ENCODE measurements at regions not wholly inside any gene's neighbourhood (a gene's known extent, or its start where the extent isn't known, plus 50 kb on each side); places are given as distances from the start of the nearest gene placed in this dataset.

GRCh38 chr20:23143986-23144690 is 58.0 kb upstream of the CD93 start:
- WGBS, 2 donors = 78 to 83% methylated on average over 8 of the region's 8 CpGs
- no peak for FAIRE-seq
- no peaks in the 10 kb centered on the region for H3K36me3 ChIP-seq
- no peaks in the 10 kb centered on the region for H3K27me3 ChIP-seq
- ATAC-seq = no peak
- H3K9me3 ChIP-seq = no peaks in the 10 kb centered on the region
- DNase-seq = peak in 1 of 6 donors; percentile 21
- TF ChIP-seq CTCF (IDR thresholded peaks at IDR 0.05) = no peak
- no peak overlapping the region for H3K4me3 ChIP-seq
- no peak overlapping the region for H3K27ac ChIP-seq
- H3K4me1 ChIP-seq = no peaks in the 10 kb centered on the region
- intact Hi-C loops (cut with DNase I) = no loop called here

DNA sequence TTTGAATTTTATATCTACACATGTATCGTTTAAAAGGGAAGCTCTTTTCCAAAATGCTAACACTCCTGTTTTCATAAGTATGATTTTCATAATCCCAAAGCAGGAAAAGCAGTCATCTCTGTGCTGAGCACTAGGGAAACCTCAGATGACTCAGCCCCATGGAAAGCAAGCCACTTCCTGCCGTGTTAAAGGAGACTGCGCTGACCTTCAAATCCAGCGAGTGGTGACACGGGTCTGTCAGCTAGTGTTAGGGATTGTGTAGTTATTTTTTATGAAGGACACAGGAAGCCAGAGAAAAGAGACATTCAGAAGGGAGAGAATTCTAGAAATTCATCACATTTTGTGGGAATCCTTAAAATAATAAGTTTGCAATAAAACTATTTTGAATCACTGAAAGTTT is 57.0 kb upstream of the CD93 start:
- H3K27me3 ChIP-seq = no peaks in the 10 kb centered on the region
- intact Hi-C loops (cut with DNase I) = no loop called here
- no peak for TF ChIP-seq CTCF (IDR thresholded peaks at IDR 0.05)
- FAIRE-seq (no peak), ATAC-seq (peak in 3 of 4 donors; percentile 75 to 81 (median 79)), DNase-seq (peak in 2 of 6 donors; percentile 17 to 51)
- H3K36me3 ChIP-seq = no peaks in the 10 kb centered on the region
- H3K9me3 ChIP-seq = no peaks in the 10 kb centered on the region
- H3K27ac ChIP-seq = peak overlapping the region in 2 of 4 donors; percentile 50 to 57
- WGBS, 2 donors = 34% methylated on average over 5 of the region's 5 CpGs
- no peak overlapping the region for H3K4me3 ChIP-seq
- H3K4me1 ChIP-seq = no peaks in the 10 kb centered on the region

DNA sequence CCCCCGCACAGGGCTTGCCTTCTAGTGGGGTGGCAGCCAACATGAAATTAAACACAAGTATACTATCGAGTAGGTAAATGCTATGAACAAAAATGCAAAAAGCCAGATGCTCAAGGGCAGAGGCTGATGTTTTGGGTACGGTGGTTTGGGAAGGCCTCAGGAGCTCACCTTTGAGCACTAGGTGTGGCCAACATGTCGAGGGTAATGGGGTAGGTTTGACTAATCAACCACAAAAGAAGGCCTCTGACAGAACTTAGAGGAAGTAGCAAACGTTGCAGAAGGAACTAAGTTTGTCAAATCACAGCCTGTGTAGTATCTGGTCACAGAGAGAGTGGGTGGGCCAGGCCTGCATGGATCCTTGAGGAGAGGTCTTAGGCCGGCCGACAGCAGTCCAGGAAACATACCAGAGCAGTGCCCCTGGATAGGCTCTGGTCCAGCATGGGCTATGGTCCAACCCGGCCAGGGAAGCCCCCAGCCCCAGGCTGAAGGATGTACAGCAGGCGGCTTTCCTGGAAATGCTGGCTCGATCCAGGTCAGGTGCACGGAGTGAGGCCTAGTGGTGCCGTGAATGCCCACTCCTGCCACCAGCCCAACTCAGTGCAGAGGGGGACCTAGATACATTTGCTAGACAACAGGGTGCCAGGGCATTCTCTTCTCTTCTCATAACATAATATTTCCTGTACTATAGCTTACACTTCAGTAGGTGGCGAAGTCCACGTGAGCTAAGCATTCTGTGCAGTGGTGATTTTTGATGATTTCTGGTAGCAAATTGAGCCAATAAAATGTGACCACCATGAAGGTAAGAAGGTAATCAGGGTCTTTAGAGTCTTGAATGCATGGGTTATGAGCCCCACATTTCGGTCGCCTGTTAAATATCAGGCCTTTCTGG is 56.3 kb upstream of the CD93 start:
- DNase-seq (peak in 1 of 6 donors; percentile 43), FAIRE-seq (no peak), ATAC-seq (peak in 2 of 4 donors; percentile 49 to 53)
- no peak for TF ChIP-seq CTCF (IDR thresholded peaks at IDR 0.05)
- Histone ChIP-seq H3K27me3 (no peaks in the 10 kb centered on the region), H3K4me3 (no peak overlapping the region), H3K4me1 (no peaks in the 10 kb centered on the region), H3K9me3 (no peaks in the 10 kb centered on the region), H3K27ac (peak overlapping the region in 2 of 4 donors; percentile 50 to 57), H3K36me3 (no peaks in the 10 kb centered on the region)
- 76 to 86% methylated on average over 16 of the region's 16 CpGs for WGBS, 2 donors
- intact Hi-C loops (cut with DNase I) = no loop called here

GRCh38 chr20:23141450-23142161 is 55.5 kb upstream of the CD93 start:
- intact Hi-C loops (cut with DNase I) = no loop called here
- Histone ChIP-seq H3K27me3 (no peaks in the 10 kb centered on the region), H3K4me3 (no peak overlapping the region), H3K36me3 (no peaks in the 10 kb centered on the region), H3K4me1 (no peaks in the 10 kb centered on the region), H3K9me3 (no peaks in the 10 kb centered on the region), H3K27ac (no peak overlapping the region)
- no peak for TF ChIP-seq CTCF (IDR thresholded peaks at IDR 0.05)
- DNase-seq (peak in 1 of 6 donors; percentile 16), FAIRE-seq (no peak), ATAC-seq (no peak)
- WGBS, 2 donors = 77 to 78% methylated on average over 10 of the region's 10 CpGs

Measured in pancreas (tissue), 10 donors.